GM19193 (cell line): ENCODE measurements at regions not wholly inside any gene's neighbourhood (a gene's known extent, or its start where the extent isn't known, plus 50 kb on each side); places are given as distances from the start of the nearest gene placed in this dataset.

Source experiments
- POLR2A ChIP-seq: IDR thresholded peaks from 4 replicates; pipeline ENCODE4 v1.6.1; 2011; ENCODE audit not compliant: insufficient read depth, insufficient read length; ENCODE audit errors: extremely low read depth

GRCh38 chr2:7672027-7672684 is 754.9 kb downstream of the RNF144A start:
- TF ChIP-seq POLR2A = no peak

- no peak for TF ChIP-seq POLR2A
Measured at GRCh38 chr2:7672685-7673071, 755.5 kb downstream of the RNF144A start.

- no peak for TF ChIP-seq POLR2A
Measured at GRCh38 chr2:7673101-7673500, 755.9 kb downstream of the RNF144A start.

- no peak for TF ChIP-seq POLR2A
Measured at GRCh38 chr2:7673853-7674252, 756.6 kb downstream of the RNF144A start.

- no peak for TF ChIP-seq POLR2A
Measured at GRCh38 chr2:7674606-7675005, 757.4 kb downstream of the RNF144A start.

GRCh38 chr2:7676714-7677113 is 759.5 kb downstream of the RNF144A start:
- TF ChIP-seq POLR2A = no peak

GRCh38 chr2:7681881-7682461 is 764.8 kb downstream of the RNF144A start:
- TF ChIP-seq POLR2A = no peak

- no peak for TF ChIP-seq POLR2A
Measured at GRCh38 chr2:7683196-7683595, 766.0 kb downstream of the RNF144A start.

GRCh38 chr2:7683708-7684107 is 766.5 kb downstream of the RNF144A start:
- TF ChIP-seq POLR2A = no peak

- no peak for TF ChIP-seq POLR2A
Measured at GRCh38 chr2:7685342-7686015, 768.3 kb downstream of the RNF144A start.

GRCh38 chr2:7686016-7686385 is 768.8 kb downstream of the RNF144A start:
- TF ChIP-seq POLR2A = no peak

GRCh38 chr2:7691961-7692656 is 774.9 kb downstream of the RNF144A start:
- TF ChIP-seq POLR2A = no peak

- TF ChIP-seq POLR2A = no peak
Measured at GRCh38 chr2:7692657-7693161, 775.5 kb downstream of the RNF144A start.

GRCh38 chr2:7693246-7694075 is 776.2 kb downstream of the RNF144A start:
- no peak for TF ChIP-seq POLR2A
